HEK293 (cell line): ENCODE measurements at regions not wholly inside any gene's neighbourhood (a gene's known extent, or its start where the extent isn't known, plus 50 kb on each side); places are given as distances from the start of the nearest gene placed in this dataset.
A peak's percentile ranks its signal among the peaks of the same experiment; 100 is the strongest.

Experiments used
- CTCF ChIA-PET: fragments of 350-600 bp; formaldehyde crosslinking; extraction: SDS; loops from one replicate; lab custom pipeline; 2021; ENCODE audit warnings: antibody characterized with exemption; lab: Yijun Ruan, JAX
- POLR2A ChIA-PET: fragments of 300-600 bp; formaldehyde crosslinking; extraction: SDS; loops from one replicate; lab custom pipeline; 2020; ENCODE audit warnings: antibody characterized with exemption, inconsistent platforms; lab: Yijun Ruan, JAX
- H3K27ac ChIP-seq: fragments of 200-500 bp; sonication (Bioruptor generic); 2 replicates; pipeline ENCODE4 v1.5.1; 2014; ENCODE audit warnings: low read depth, low read length, control low read depth, inconsistent platforms; ENCODE audit errors: extremely low read depth
- H3K36me3 ChIP-seq, 2 experiments: fragments of 200-500 bp in 1 of 2; sonication (Bioruptor generic) in 1 of 2; 1 replicate in 1 of 2; 2 replicates in 1 of 2; pipeline ENCODE4 v1.5.1; 2014 to 2017; ENCODE audit warnings: inconsistent platforms in 2 of 2, low read length in 2 of 2; ENCODE audit not compliant: control insufficient read depth in 2 of 2, insufficient read depth in 1 of 2
- H3K4me1 ChIP-seq: fragments of 200-500 bp; sonication (Bioruptor generic); 2 replicates; pipeline ENCODE4 v1.5.1; 2014; ENCODE audit warnings: mild to moderate bottlenecking, low read length, inconsistent platforms; ENCODE audit not compliant: control insufficient read depth, insufficient read depth
- H3K4me3 ChIP-seq: 2 replicates; pipeline ENCODE4 v1.5.1; 2011; ENCODE audit warnings: low read depth, mild to moderate bottlenecking, control low read depth, low read length, moderate library complexity
- H3K9me3 ChIP-seq: fragments of 200-500 bp; sonication (Bioruptor generic); 2 replicates; pipeline ENCODE4 v1.5.1; 2014; ENCODE audit warnings: low read depth, low read length, inconsistent platforms; ENCODE audit not compliant: control insufficient read depth, insufficient read depth
- BCL11A ChIP-seq: fragments of 450-650 bp; formaldehyde crosslinking; IDR thresholded peaks from 2 replicates; pipeline ENCODE4 v1.5.1; 2016; ENCODE audit warnings: low read depth, missing biosample characterization, missing genetic modification characterization
- REST ChIP-seq: fragments of 450-650 bp; formaldehyde crosslinking; IDR thresholded peaks from 2 replicates; pipeline ENCODE4 v1.5.1; 2016; ENCODE audit warnings: missing biosample characterization, missing genetic modification characterization
- SCRT1 ChIP-seq: fragments of 450-650 bp; formaldehyde crosslinking; IDR thresholded peaks from 2 replicates; pipeline ENCODE4 v1.5.1; 2016; ENCODE audit warnings: missing biosample characterization, missing genetic modification characterization, borderline replicate concordance
- SP2 ChIP-seq: fragments of 450-650 bp; formaldehyde crosslinking; IDR thresholded peaks from 2 replicates; pipeline ENCODE4 v1.5.1; 2016; ENCODE audit warnings: missing biosample characterization, missing genetic modification characterization
- ZBTB1 ChIP-seq: fragments of 450-650 bp; formaldehyde crosslinking; IDR thresholded peaks from 2 replicates; pipeline ENCODE4 v1.5.1; 2016; ENCODE audit warnings: missing biosample characterization, missing genetic modification characterization
- ZBTB17 ChIP-seq: fragments of 450-650 bp; formaldehyde crosslinking; IDR thresholded peaks from 2 replicates; pipeline ENCODE4 v1.5.1; 2016; ENCODE audit warnings: missing biosample characterization, missing genetic modification characterization
- ZBTB7A ChIP-seq: fragments of 450-650 bp; formaldehyde crosslinking; IDR thresholded peaks from 2 replicates; pipeline ENCODE4 v1.5.1; 2016; ENCODE audit warnings: low read depth, missing biosample characterization, missing genetic modification characterization
- ZFHX2 ChIP-seq: fragments of 450-650 bp; formaldehyde crosslinking; conservative IDR thresholded peaks from 2 replicates; pipeline ENCODE4 v1.5.1; 2016; ENCODE audit warnings: missing biosample characterization, missing genetic modification characterization
- ZFP37 ChIP-seq: fragments of 450-650 bp; formaldehyde crosslinking; IDR thresholded peaks from 2 replicates; pipeline ENCODE4 v1.5.1; 2016; ENCODE audit warnings: missing biosample characterization, missing genetic modification characterization
- ZNF140 ChIP-seq: fragments of 450-650 bp; formaldehyde crosslinking; IDR thresholded peaks from 2 replicates; pipeline ENCODE4 v1.5.1; 2016; ENCODE audit warnings: missing biosample characterization, missing genetic modification characterization
- ZNF214 ChIP-seq: fragments of 450-650 bp; formaldehyde crosslinking; IDR thresholded peaks from 2 replicates; pipeline ENCODE4 v1.5.1; 2017; ENCODE audit warnings: missing biosample characterization, mild to moderate bottlenecking, missing genetic modification characterization, borderline replicate concordance
- ZNF280D ChIP-seq: fragments of 450-650 bp; formaldehyde crosslinking; IDR thresholded peaks from 2 replicates; pipeline ENCODE4 v1.5.1; 2016; ENCODE audit warnings: missing biosample characterization, missing genetic modification characterization
- ZNF350 ChIP-seq: fragments of 450-650 bp; formaldehyde crosslinking; IDR thresholded peaks from 2 replicates; pipeline ENCODE4 v1.5.0; 2017; ENCODE audit warnings: missing biosample characterization, mild to moderate bottlenecking, missing genetic modification characterization
- ZNF433 ChIP-seq: fragments of 450-650 bp; formaldehyde crosslinking; IDR thresholded peaks from 2 replicates; pipeline ENCODE4 v1.5.1; 2016; ENCODE audit warnings: missing biosample characterization, missing genetic modification characterization, low read depth
- ZNF473 ChIP-seq: fragments of 450-650 bp; formaldehyde crosslinking; IDR thresholded peaks from 2 replicates; pipeline ENCODE4 v1.5.1; 2017; ENCODE audit warnings: missing biosample characterization, missing genetic modification characterization
- ZNF626 ChIP-seq: fragments of 450-650 bp; sonication (Bioruptor Pico); formaldehyde crosslinking; IDR thresholded peaks from 2 replicates; pipeline ENCODE4 v1.5.1; 2018; ENCODE audit warnings: missing biosample characterization, missing genetic modification characterization, inconsistent platforms
- ZNF654 ChIP-seq: fragments of 450-650 bp; formaldehyde crosslinking; IDR thresholded peaks from 2 replicates; pipeline ENCODE4 v1.5.1; 2016; ENCODE audit warnings: low read depth, missing biosample characterization, missing genetic modification characterization
- ZNF777 ChIP-seq: fragments of 450-650 bp; formaldehyde crosslinking; IDR thresholded peaks from 2 replicates; pipeline ENCODE4 v1.5.1; 2017; ENCODE audit warnings: missing biosample characterization, missing genetic modification characterization, borderline replicate concordance
- TF ChIP-seq, protein P1 (sequence below): fragments of 450-650 bp; formaldehyde crosslinking; IDR thresholded peaks from 2 replicates; pipeline ENCODE4 v1.5.1; 2016; ENCODE audit warnings: missing biosample characterization, missing genetic modification characterization
- TF ChIP-seq, protein P2 (sequence below): fragments of 450-650 bp; formaldehyde crosslinking; IDR thresholded peaks from 2 replicates; pipeline ENCODE4 v1.5.1; 2016; ENCODE audit warnings: missing biosample characterization, missing genetic modification characterization
- TF ChIP-seq, protein P3 (sequence below): fragments of 450-650 bp; formaldehyde crosslinking; IDR thresholded peaks from 2 replicates; pipeline ENCODE4 v1.5.1; 2016; ENCODE audit warnings: missing biosample characterization, missing genetic modification characterization

DNA sequence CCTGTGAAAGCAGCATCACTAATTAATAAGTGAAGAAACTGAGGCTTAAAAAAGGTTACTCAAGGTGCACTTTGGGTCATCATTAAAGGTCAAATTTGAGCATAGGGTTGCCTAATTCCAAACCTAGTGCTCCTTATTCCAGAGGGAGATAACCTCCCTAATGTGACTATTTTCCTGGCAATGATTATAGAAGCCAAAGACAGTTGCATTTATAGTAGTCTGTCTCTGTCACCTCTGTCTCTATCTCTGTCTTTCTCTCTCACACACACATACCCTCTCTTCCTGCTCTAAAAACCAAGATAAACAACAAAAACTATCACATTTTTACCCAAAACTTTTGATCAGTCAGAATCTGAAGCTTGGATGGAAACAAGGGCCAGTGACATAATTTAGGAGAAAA lies 172.0 kb upstream of the LMCD1 start (continued):
- TF ChIP-seq, protein P1, sequence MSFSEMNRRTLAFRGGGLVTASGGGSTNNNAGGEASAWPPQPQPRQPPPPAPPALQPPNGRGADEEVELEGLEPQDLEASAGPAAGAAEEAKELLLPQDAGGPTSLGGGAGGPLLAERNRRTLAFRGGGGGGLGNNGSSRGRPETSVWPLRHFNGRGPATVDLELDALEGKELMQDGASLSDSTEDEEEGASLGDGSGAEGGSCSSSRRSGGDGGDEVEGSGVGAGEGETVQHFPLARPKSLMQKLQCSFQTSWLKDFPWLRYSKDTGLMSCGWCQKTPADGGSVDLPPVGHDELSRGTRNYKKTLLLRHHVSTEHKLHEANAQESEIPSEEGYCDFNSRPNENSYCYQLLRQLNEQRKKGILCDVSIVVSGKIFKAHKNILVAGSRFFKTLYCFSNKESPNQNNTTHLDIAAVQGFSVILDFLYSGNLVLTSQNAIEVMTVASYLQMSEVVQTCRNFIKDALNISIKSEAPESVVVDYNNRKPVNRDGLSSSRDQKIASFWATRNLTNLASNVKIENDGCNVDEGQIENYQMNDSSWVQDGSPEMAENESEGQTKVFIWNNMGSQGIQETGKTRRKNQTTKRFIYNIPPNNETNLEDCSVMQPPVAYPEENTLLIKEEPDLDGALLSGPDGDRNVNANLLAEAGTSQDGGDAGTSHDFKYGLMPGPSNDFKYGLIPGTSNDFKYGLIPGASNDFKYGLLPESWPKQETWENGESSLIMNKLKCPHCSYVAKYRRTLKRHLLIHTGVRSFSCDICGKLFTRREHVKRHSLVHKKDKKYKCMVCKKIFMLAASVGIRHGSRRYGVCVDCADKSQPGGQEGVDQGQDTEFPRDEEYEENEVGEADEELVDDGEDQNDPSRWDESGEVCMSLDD (tag by site-specific recombination) = no peak
- TF ChIP-seq ZNF433 (tag by site-specific recombination) (no peak), ZFHX2 (tag by site-specific recombination) (no peak), ZBTB1 (tag by site-specific recombination) (no peak), ZFP37 (no peak)
- TF ChIP-seq, protein P2, sequence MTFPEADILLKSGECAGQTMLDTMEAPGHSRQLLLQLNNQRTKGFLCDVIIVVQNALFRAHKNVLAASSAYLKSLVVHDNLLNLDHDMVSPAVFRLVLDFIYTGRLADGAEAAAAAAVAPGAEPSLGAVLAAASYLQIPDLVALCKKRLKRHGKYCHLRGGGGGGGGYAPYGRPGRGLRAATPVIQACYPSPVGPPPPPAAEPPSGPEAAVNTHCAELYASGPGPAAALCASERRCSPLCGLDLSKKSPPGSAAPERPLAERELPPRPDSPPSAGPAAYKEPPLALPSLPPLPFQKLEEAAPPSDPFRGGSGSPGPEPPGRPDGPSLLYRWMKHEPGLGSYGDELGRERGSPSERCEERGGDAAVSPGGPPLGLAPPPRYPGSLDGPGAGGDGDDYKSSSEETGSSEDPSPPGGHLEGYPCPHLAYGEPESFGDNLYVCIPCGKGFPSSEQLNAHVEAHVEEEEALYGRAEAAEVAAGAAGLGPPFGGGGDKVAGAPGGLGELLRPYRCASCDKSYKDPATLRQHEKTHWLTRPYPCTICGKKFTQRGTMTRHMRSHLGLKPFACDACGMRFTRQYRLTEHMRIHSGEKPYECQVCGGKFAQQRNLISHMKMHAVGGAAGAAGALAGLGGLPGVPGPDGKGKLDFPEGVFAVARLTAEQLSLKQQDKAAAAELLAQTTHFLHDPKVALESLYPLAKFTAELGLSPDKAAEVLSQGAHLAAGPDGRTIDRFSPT (tag by site-specific recombination) = no peak

- TF ChIP-seq ZNF777 (tag by site-specific recombination) (no peak), ZNF140 (tag by site-specific recombination) (peak; percentile 42; the same call in 1 of the 2 replicates), ZNF654 (0 out of 2 replicates have a peak, but pooled peaks have one; percentile 8), ZBTB17 (tag by site-specific recombination) (peak; percentile 28; the same call in 1 of the 2 replicates)
- POLR2A ChIA-PET = no interaction called here
- CTCF ChIA-PET = interaction anchor here (0.6 to 1.5 kb wide), 3 partner anchors 35 to 165 kb away, joined by 3 to 6 read pairs (median 3); no protein-coding TSS in a partner anchor
- Histone ChIP-seq H3K4me3 (no peak overlapping the region), H3K27ac (no peak overlapping the region), H3K36me3 (no peaks in the 10 kb centered on the region), H3K4me1 (peaks cover 6% of the 10 kb centered on the region), H3K9me3 (no peaks in the 10 kb centered on the region)
Observed at GRCh38 chr3:8336456-8336855, 165.2 kb upstream of the LMCD1 start.

GRCh38 chr3:8338424-8338823 lies 163.2 kb upstream of the LMCD1 start:
- CTCF ChIA-PET = interaction anchor here (1.5 kb wide), 1 partner anchor 79 kb away, joined by 3 read pairs; no protein-coding TSS in a partner anchor
- H3K36me3 ChIP-seq = no peaks in the 10 kb centered on the region
- no peak overlapping the region for H3K27ac ChIP-seq
- POLR2A ChIA-PET = no interaction called here
- H3K4me1 ChIP-seq = peaks cover 11% of the 10 kb centered on the region
- H3K4me3 ChIP-seq = no peak overlapping the region
- H3K9me3 ChIP-seq = no peaks in the 10 kb centered on the region
- TF ChIP-seq SP2 = no peak
- no peak for TF ChIP-seq BCL11A (tag by site-specific recombination)
- no peak for TF ChIP-seq REST (tag by site-specific recombination)
- no peak for TF ChIP-seq ZNF626 (tag by site-specific recombination)
- TF ChIP-seq, protein P3, sequence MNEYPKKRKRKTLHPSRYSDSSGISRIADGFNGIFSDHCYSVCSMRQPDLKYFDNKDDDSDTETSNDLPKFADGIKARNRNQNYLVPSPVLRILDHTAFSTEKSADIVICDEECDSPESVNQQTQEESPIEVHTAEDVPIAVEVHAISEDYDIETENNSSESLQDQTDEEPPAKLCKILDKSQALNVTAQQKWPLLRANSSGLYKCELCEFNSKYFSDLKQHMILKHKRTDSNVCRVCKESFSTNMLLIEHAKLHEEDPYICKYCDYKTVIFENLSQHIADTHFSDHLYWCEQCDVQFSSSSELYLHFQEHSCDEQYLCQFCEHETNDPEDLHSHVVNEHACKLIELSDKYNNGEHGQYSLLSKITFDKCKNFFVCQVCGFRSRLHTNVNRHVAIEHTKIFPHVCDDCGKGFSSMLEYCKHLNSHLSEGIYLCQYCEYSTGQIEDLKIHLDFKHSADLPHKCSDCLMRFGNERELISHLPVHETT = no peak
- TF ChIP-seq ZNF350 = no peak
- no peak for TF ChIP-seq SCRT1 (tag by site-specific recombination)
- no peak for TF ChIP-seq ZNF214 (tag by site-specific recombination)
- TF ChIP-seq ZNF280D (tag by site-specific recombination) = no peak
- no peak for TF ChIP-seq ZBTB7A (tag by site-specific recombination)
- TF ChIP-seq ZNF473 (tag by site-specific recombination) = no peak
